ENCODE measurements at regions not wholly inside any gene's neighbourhood (a gene's known extent, or its start where the extent isn't known, plus 50 kb on each side); places are given as distances from the start of the nearest gene placed in this dataset.

GRCh38 chr9:94005272-94005901 lies 50.2 kb upstream of the BARX1 start:
- Histone ChIP-seq H3K27ac (ENCODE audit: low read depth, low read length) (no peak overlapping the region), H2AFZ (ENCODE audit: low read depth, low read length, poor library complexity, severe bottlenecking) (no peak overlapping the region), H3K9ac (ENCODE audit: low read length) (no peak overlapping the region), H3K79me2 (ENCODE audit: insufficient read depth, low read length) (no peaks in the 10 kb centered on the region), H3K27me3 (ENCODE audit: insufficient read depth, low read length) (no peaks in the 10 kb centered on the region), H3K36me3 (ENCODE audit: control insufficient read depth in 1 of 2, insufficient read depth in 2 of 2, low read length in 2 of 2) (no peaks in the 10 kb centered on the region), H3K4me3 (replicated peaks in 1 of 2; ENCODE audit: low read depth in 1 of 2, low read length in 2 of 2) (no peak overlapping the region), H4K20me1 (ENCODE audit: insufficient read depth) (no peaks in the 10 kb centered on the region), H3K4me2 (ENCODE audit: low read length) (no peak overlapping the region), H3K9me2 (ENCODE audit: insufficient read depth) (no peaks in the 10 kb centered on the region), H3K4me1 (ENCODE audit: control insufficient read depth in 1 of 2, insufficient read depth in 2 of 2, low read length in 2 of 2) (no peaks in the 10 kb centered on the region), H3K9me3 (ENCODE audit: control insufficient read depth in 1 of 2, insufficient read depth in 1 of 2, low read depth in 1 of 2, low read length in 2 of 2) (no peaks in the 10 kb centered on the region)
- no peak for TF ChIP-seq EZH2phosphoT487 (IDR thresholded peaks at IDR 0.05; ENCODE audit: borderline replicate concordance)
- TF ChIP-seq TCF7L2 (IDR thresholded peaks at IDR 0.05; ENCODE audit: borderline replicate concordance, extremely low read depth, insufficient read depth, insufficient read length), result no peak
- no peak for TF ChIP-seq JUND (IDR thresholded peaks at IDR 0.05)
- TF ChIP-seq SIN3A (IDR thresholded peaks at IDR 0.05; ENCODE audit: low read depth), result no peak
- TF ChIP-seq MAX (IDR thresholded peaks at IDR 0.05), result no peak
- TF ChIP-seq SP1 (IDR thresholded peaks at IDR 0.05; ENCODE audit: low read depth), result no peak
- TF ChIP-seq YY1 (IDR thresholded peaks at IDR 0.05; ENCODE audit: extremely low read depth, insufficient replicate concordance, low read depth, low read length), result no peak
- TF ChIP-seq SRF (IDR thresholded peaks at IDR 0.05; ENCODE audit: low read depth), result no peak
- TF ChIP-seq ZNF274 (IDR thresholded peaks at IDR 0.05; ENCODE audit: low read depth, low read length), result no peak
- no peak for TF ChIP-seq EZH2 (IDR thresholded peaks at IDR 0.05)
- TF ChIP-seq POLR2AphosphoS5 (IDR thresholded peaks at IDR 0.05; ENCODE audit: low read depth, low read length), result no peak
- TF ChIP-seq RAD21 (IDR thresholded peaks at IDR 0.05; ENCODE audit: low read depth), result no peak
- TF ChIP-seq ZFX (IDR thresholded peaks at IDR 0.05), result no peak
- no peak for TF ChIP-seq CEBPB (IDR thresholded peaks at IDR 0.05; ENCODE audit: low read depth)
- TF ChIP-seq, protein P1, sequence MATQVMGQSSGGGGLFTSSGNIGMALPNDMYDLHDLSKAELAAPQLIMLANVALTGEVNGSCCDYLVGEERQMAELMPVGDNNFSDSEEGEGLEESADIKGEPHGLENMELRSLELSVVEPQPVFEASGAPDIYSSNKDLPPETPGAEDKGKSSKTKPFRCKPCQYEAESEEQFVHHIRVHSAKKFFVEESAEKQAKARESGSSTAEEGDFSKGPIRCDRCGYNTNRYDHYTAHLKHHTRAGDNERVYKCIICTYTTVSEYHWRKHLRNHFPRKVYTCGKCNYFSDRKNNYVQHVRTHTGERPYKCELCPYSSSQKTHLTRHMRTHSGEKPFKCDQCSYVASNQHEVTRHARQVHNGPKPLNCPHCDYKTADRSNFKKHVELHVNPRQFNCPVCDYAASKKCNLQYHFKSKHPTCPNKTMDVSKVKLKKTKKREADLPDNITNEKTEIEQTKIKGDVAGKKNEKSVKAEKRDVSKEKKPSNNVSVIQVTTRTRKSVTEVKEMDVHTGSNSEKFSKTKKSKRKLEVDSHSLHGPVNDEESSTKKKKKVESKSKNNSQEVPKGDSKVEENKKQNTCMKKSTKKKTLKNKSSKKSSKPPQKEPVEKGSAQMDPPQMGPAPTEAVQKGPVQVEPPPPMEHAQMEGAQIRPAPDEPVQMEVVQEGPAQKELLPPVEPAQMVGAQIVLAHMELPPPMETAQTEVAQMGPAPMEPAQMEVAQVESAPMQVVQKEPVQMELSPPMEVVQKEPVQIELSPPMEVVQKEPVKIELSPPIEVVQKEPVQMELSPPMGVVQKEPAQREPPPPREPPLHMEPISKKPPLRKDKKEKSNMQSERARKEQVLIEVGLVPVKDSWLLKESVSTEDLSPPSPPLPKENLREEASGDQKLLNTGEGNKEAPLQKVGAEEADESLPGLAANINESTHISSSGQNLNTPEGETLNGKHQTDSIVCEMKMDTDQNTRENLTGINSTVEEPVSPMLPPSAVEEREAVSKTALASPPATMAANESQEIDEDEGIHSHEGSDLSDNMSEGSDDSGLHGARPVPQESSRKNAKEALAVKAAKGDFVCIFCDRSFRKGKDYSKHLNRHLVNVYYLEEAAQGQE (IDR thresholded peaks at IDR 0.05; ENCODE audit: low read depth), result no peak
- no peak for TF ChIP-seq ELF1 (IDR thresholded peaks at IDR 0.05; ENCODE audit: borderline replicate concordance, low read depth)
- intact Hi-C loops (cut with micrococcal nuclease), result no loop called here
- CTCF ChIA-PET, result no interaction called here
- ATAC-seq (no peak), DNase-seq (ENCODE audit: low read depth, low spot score) (no peak)
- RAD21 ChIA-PET (ENCODE audit: low non-redundant PET in 1 of 2, low total read pairs in 2 of 2, uncharacterized antibody in 2 of 2, unreplicated experiment in 2 of 2), result no interaction called here
- POLR2A ChIA-PET, result no interaction called here
- BruUV-seq (replicated peaks), result no TSS peak
